ENCODE measurements at regions not wholly inside any gene's neighbourhood (a gene's known extent, or its start where the extent isn't known, plus 50 kb on each side); places are given as distances from the start of the nearest gene placed in this dataset.

DNA sequence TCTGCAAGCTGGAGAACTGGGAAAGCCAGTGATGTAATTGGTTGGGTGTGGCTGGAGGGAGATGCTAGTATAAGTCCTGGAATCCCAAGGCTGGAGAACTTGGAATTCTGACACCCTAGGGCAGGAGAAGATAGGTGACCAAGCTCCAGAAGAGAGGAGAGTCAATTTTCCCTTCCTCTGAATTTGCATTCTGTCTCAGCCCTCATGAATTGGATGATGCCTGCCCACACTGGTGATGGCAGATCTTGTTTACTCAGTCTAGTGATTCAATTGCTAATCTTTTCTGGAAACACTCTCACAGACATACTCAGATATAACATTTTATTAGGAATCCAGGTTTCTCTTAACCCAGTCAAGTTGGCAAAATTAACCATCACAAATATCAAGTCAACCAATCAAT, 287.2 kb downstream of the RDH14 start:
- TF ChIP-seq, protein P1, sequence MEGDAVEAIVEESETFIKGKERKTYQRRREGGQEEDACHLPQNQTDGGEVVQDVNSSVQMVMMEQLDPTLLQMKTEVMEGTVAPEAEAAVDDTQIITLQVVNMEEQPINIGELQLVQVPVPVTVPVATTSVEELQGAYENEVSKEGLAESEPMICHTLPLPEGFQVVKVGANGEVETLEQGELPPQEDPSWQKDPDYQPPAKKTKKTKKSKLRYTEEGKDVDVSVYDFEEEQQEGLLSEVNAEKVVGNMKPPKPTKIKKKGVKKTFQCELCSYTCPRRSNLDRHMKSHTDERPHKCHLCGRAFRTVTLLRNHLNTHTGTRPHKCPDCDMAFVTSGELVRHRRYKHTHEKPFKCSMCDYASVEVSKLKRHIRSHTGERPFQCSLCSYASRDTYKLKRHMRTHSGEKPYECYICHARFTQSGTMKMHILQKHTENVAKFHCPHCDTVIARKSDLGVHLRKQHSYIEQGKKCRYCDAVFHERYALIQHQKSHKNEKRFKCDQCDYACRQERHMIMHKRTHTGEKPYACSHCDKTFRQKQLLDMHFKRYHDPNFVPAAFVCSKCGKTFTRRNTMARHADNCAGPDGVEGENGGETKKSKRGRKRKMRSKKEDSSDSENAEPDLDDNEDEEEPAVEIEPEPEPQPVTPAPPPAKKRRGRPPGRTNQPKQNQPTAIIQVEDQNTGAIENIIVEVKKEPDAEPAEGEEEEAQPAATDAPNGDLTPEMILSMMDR (IDR thresholded peaks at IDR 0.05): no peak
- no peak for TF ChIP-seq POLR2A (IDR thresholded peaks at IDR 0.05)
